ENCODE measurements at regions not wholly inside any gene's neighbourhood (a gene's known extent, or its start where the extent isn't known, plus 50 kb on each side); places are given as distances from the start of the nearest gene placed in this dataset.

GRCh38 chr2:31729065-31729439 lies 148.3 kb upstream of the SRD5A2 start:
- no peak overlapping the region for H3K27ac ChIP-seq (ENCODE audit: low read length)
- Mint-ChIP-seq H3K4me3 (no peak overlapping the region), H3K9me3 (peaks cover 2 to 3% of the 10 kb centered on the region in 2 donors), H3K36me3 (peaks cover 12% of the 10 kb centered on the region), H3K27me3 (ENCODE audit: low read depth in 2 of 2) (peaks cover 5 to 7% of the 10 kb centered on the region in 2 donors), H3K4me1 (no peaks in the 10 kb centered on the region), H3K27ac (no peak overlapping the region)
- no peaks in the 10 kb centered on the region for H3K27me3 ChIP-seq (ENCODE audit: control insufficient read depth, insufficient read depth, low read length)
- no peaks in the 10 kb centered on the region for H3K36me3 ChIP-seq (ENCODE audit: control insufficient read depth, insufficient read depth, low read length)
- no peak overlapping the region for H3K4me3 ChIP-seq (ENCODE audit: low read length)
- H3K9me3 ChIP-seq (ENCODE audit: control insufficient read depth, insufficient read depth, low read length) = no peaks in the 10 kb centered on the region
- TF ChIP-seq, protein P1, sequence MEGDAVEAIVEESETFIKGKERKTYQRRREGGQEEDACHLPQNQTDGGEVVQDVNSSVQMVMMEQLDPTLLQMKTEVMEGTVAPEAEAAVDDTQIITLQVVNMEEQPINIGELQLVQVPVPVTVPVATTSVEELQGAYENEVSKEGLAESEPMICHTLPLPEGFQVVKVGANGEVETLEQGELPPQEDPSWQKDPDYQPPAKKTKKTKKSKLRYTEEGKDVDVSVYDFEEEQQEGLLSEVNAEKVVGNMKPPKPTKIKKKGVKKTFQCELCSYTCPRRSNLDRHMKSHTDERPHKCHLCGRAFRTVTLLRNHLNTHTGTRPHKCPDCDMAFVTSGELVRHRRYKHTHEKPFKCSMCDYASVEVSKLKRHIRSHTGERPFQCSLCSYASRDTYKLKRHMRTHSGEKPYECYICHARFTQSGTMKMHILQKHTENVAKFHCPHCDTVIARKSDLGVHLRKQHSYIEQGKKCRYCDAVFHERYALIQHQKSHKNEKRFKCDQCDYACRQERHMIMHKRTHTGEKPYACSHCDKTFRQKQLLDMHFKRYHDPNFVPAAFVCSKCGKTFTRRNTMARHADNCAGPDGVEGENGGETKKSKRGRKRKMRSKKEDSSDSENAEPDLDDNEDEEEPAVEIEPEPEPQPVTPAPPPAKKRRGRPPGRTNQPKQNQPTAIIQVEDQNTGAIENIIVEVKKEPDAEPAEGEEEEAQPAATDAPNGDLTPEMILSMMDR (IDR thresholded peaks at IDR 0.05) = no peak
- intact Hi-C loops (cut with micrococcal nuclease) = no loop called here
- DNase-seq = no peak
- no peaks in the 10 kb centered on the region for H3K4me1 ChIP-seq (ENCODE audit: control insufficient read depth, insufficient read depth, low read length)
- WGBS (ENCODE audit: insufficient coverage) = 94% methylated on average over 2 of the region's 2 CpGs
- no peak for ATAC-seq

DNA sequence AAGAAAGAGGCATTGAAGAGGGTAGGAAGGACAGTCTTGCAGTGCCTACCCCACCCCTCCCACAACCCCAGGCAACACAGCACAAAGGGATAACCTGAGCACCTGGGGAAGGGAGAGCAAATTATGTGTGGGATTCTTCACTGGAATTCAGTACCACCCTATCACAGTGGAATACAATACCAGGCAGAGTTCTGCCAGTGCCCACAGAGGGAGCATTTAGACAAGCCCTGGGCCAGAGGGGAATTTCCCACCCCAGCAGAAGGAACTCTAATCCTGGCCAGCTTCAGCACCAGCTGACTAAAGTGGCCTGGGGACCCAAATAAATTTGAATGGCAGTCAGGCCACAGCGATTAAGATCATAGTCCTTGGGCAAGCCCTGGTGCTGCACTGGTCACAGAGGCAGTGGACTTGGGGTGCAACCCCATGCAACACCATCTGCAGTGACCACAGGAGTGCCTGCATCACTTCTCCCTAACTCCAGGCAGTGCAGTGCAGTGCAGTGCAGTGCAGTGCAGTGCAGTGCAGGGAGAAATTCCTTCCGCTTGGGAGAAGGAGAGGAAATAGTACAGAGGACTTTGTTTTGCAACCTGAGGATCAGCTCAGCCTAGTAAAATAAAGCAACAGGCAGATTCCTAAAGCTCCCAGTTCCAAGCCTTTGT lies 147.8 kb upstream of the SRD5A2 start:
- Mint-ChIP-seq H3K27me3 (ENCODE audit: low read depth in 2 of 2) (peaks cover 5 to 7% of the 10 kb centered on the region in 2 donors), H3K36me3 (peaks cover 12% of the 10 kb centered on the region), H3K27ac (no peak overlapping the region), H3K4me1 (no peaks in the 10 kb centered on the region), H3K9me3 (peaks cover 2 to 3% of the 10 kb centered on the region in 2 donors), H3K4me3 (no peak overlapping the region)
- 85% methylated on average over 2 of the region's 2 CpGs for WGBS (ENCODE audit: insufficient coverage)
- Histone ChIP-seq H3K36me3 (ENCODE audit: control insufficient read depth, insufficient read depth, low read length) (no peaks in the 10 kb centered on the region), H3K9me3 (ENCODE audit: control insufficient read depth, insufficient read depth, low read length) (no peaks in the 10 kb centered on the region), H3K4me1 (ENCODE audit: control insufficient read depth, insufficient read depth, low read length) (no peaks in the 10 kb centered on the region), H3K27me3 (ENCODE audit: control insufficient read depth, insufficient read depth, low read length) (no peaks in the 10 kb centered on the region), H3K4me3 (ENCODE audit: low read length) (no peak overlapping the region), H3K27ac (ENCODE audit: low read length) (no peak overlapping the region)
- TF ChIP-seq, protein P1 (IDR thresholded peaks at IDR 0.05) = no peak
- intact Hi-C loops (cut with micrococcal nuclease) = no loop called here
- ATAC-seq (no peak), DNase-seq (no peak)

- Histone ChIP-seq H3K27me3 (ENCODE audit: control insufficient read depth, insufficient read depth, low read length) (no peaks in the 10 kb centered on the region), H3K9me3 (ENCODE audit: control insufficient read depth, insufficient read depth, low read length) (no peaks in the 10 kb centered on the region), H3K4me3 (ENCODE audit: low read length) (no peak overlapping the region), H3K36me3 (ENCODE audit: control insufficient read depth, insufficient read depth, low read length) (no peaks in the 10 kb centered on the region), H3K27ac (ENCODE audit: low read length) (no peak overlapping the region), H3K4me1 (ENCODE audit: control insufficient read depth, insufficient read depth, low read length) (no peaks in the 10 kb centered on the region)
- 90% methylated on average over 1 of the region's 2 CpGs for WGBS (ENCODE audit: insufficient coverage)
- intact Hi-C loops (cut with micrococcal nuclease) = no loop called here
- Mint-ChIP-seq H3K4me1 (no peaks in the 10 kb centered on the region), H3K9me3 (peaks cover 3% of the 10 kb centered on the region in 2 donors), H3K27ac (no peak overlapping the region), H3K4me3 (no peak overlapping the region), H3K27me3 (ENCODE audit: low read depth in 2 of 2) (peaks cover 0 to 7% of the 10 kb centered on the region in 2 donors), H3K36me3 (no peaks in the 10 kb centered on the region)
- ATAC-seq (no peak), DNase-seq (no peak)
- TF ChIP-seq, protein P1 (IDR thresholded peaks at IDR 0.05) = no peak
These were observed 145.7 kb upstream of the SRD5A2 start for GRCh38 chr2:31726457-31726856.

DNA sequence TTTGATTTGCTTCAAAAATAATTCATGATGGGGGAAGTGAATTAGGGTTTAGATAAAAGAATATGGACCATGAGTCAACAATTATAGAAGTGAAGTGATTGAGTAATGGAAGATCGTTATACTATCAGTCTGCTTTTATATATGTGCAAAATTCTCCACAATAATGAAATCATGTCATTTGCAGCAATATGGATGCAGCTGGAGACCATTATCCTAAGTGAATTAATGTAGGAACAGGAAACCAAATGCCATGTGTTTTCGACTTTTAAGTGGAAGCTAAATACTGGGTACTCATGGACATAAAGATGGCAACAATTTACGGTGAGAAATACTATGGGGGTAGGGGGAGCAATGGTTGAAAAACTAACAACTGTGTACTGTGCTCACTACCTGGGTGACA lies 144.7 kb upstream of the SRD5A2 start:
- intact Hi-C loops (cut with micrococcal nuclease) = no loop called here
- H3K27ac Mint-ChIP-seq = no peak overlapping the region
- no peaks in the 10 kb centered on the region for H3K4me1 Mint-ChIP-seq
- H3K27ac ChIP-seq (ENCODE audit: low read length) = no peak overlapping the region
- H3K9me3 ChIP-seq (ENCODE audit: control insufficient read depth, insufficient read depth, low read length) = no peaks in the 10 kb centered on the region
- TF ChIP-seq, protein P1 (IDR thresholded peaks at IDR 0.05) = no peak
- no peak overlapping the region for H3K4me3 Mint-ChIP-seq
- no peaks in the 10 kb centered on the region for H3K27me3 ChIP-seq (ENCODE audit: control insufficient read depth, insufficient read depth, low read length)
- H3K27me3 Mint-ChIP-seq (ENCODE audit: low read depth in 2 of 2) = peaks cover 0 to 11% of the 10 kb centered on the region in 2 donors
- no peaks in the 10 kb centered on the region for H3K36me3 Mint-ChIP-seq
- WGBS (ENCODE audit: insufficient coverage) = 90% methylated on average over 2 of the region's 3 CpGs
- DNase-seq (no peak), ATAC-seq (no peak)
- H3K36me3 ChIP-seq (ENCODE audit: control insufficient read depth, insufficient read depth, low read length) = no peaks in the 10 kb centered on the region
- no peaks in the 10 kb centered on the region for H3K4me1 ChIP-seq (ENCODE audit: control insufficient read depth, insufficient read depth, low read length)
- no peak overlapping the region for H3K4me3 ChIP-seq (ENCODE audit: low read length)
- H3K9me3 Mint-ChIP-seq = peaks cover 0 to 5% of the 10 kb centered on the region in 2 donors

Measured in natural killer cell (primary cell).